Caco-2 (cell line): ENCODE measurements at regions not wholly inside any gene's neighbourhood (a gene's known extent, or its start where the extent isn't known, plus 50 kb on each side); places are given as distances from the start of the nearest gene placed in this dataset.

Source experiments
- BruUV-seq: library from RNA; stranded (reverse); fragments of 400-500 nt; replicated peaks from 2 replicates; lab custom pipeline; 2021; lab: Mats Ljungman, UMichigan
- CTCF ChIA-PET: fragments of 300-600 bp; sonication (Branson Sonifier 250); formaldehyde crosslinking; loops from one replicate; lab custom pipeline; 2022; ENCODE audit warnings: antibody characterized with exemption; lab: Charles Lee
- POLR2A ChIA-PET: fragments of 300-600 bp; sonication (Branson Sonifier 250); formaldehyde crosslinking; loops from one replicate; lab custom pipeline; 2022; ENCODE audit warnings: antibody characterized with exemption; lab: Charles Lee
- DNase-seq, 2 experiments: peaks; one replicate each; pipeline versions ENCODE4 v3.0.0 to v3.0.0-alpha.2; 2020 to 2022
- H3K27me3 ChIP-seq: replicated peaks from 2 replicates; pipeline ENCODE4 v1.6.0; 2011; ENCODE audit warnings: low read length; ENCODE audit not compliant: control insufficient read depth, insufficient read depth
- H3K36me3 ChIP-seq: 2 replicates; pipeline ENCODE4 v1.5.1; 2011; ENCODE audit warnings: low read length; ENCODE audit not compliant: control insufficient read depth, insufficient read depth
- H3K4me1 ChIP-seq: fragments of 250-450 bp; sonication (Bioruptor Pico); 2 replicates; pipeline ENCODE4 v1.5.1; 2020; ENCODE audit warnings: mild to moderate bottlenecking
- H3K4me3 ChIP-seq: 2 replicates; pipeline ENCODE4 v1.5.1; 2011; ENCODE audit warnings: low read depth, mild to moderate bottlenecking, control low read depth, low read length
- H3K9me3 ChIP-seq: fragments of 250-450 bp; sonication (Bioruptor Pico); 2 replicates; pipeline ENCODE4 v1.5.1; 2020; ENCODE audit warnings: mild to moderate bottlenecking, moderate library complexity
- H3K27ac Mint-ChIP-seq: one replicate; pipeline ENCODE4 v1.8.0; 2022; ENCODE audit warnings: mixed read lengths; ENCODE audit not compliant: unreplicated experiment
- H3K27me3 Mint-ChIP-seq: one replicate; pipeline ENCODE4 v1.8.0; 2022; ENCODE audit warnings: mixed read lengths; ENCODE audit not compliant: insufficient read depth, unreplicated experiment
- H3K36me3 Mint-ChIP-seq: one replicate; pipeline ENCODE4 v1.8.0; 2022; ENCODE audit warnings: mild to moderate bottlenecking, mixed read lengths; ENCODE audit not compliant: insufficient read depth, unreplicated experiment
- H3K4me1 Mint-ChIP-seq: one replicate; pipeline ENCODE4 v1.8.0; 2022; ENCODE audit warnings: low read depth, mixed read lengths; ENCODE audit not compliant: unreplicated experiment
- H3K4me3 Mint-ChIP-seq: one replicate; pipeline ENCODE4 v1.8.0; 2022; ENCODE audit warnings: mild to moderate bottlenecking, moderate library complexity, mixed read lengths; ENCODE audit not compliant: unreplicated experiment
- H3K9me3 Mint-ChIP-seq: one replicate; pipeline ENCODE4 v1.8.0; 2022; ENCODE audit warnings: mixed read lengths; ENCODE audit not compliant: unreplicated experiment
- intact Hi-C: fragments of 100-400 bp; cut with micrococcal nuclease; formaldehyde crosslinking; loops from one replicate; pipeline ENCODE4 v1.10.0; 2022; ENCODE audit not compliant: unreplicated experiment
- TF ChIP-seq, protein P1 (sequence below), 2 experiments: fragments of 200-600 bp in 1 of 2; IDR thresholded peaks; 1 replicate in 1 of 2; 2 replicates in 1 of 2; pipeline versions ENCODE4 v1.5.1 to v1.8.0; 2011 to 2022; ENCODE audit warnings: antibody characterized with exemption in 1 of 2, control low read depth in 1 of 2, inconsistent platforms in 1 of 2, low read depth in 1 of 2, low read length in 1 of 2, mild to moderate bottlenecking in 1 of 2, moderate library complexity in 1 of 2; ENCODE audit not compliant: insufficient read depth in 1 of 2, severe bottlenecking in 1 of 2, unreplicated experiment in 1 of 2

DNA sequence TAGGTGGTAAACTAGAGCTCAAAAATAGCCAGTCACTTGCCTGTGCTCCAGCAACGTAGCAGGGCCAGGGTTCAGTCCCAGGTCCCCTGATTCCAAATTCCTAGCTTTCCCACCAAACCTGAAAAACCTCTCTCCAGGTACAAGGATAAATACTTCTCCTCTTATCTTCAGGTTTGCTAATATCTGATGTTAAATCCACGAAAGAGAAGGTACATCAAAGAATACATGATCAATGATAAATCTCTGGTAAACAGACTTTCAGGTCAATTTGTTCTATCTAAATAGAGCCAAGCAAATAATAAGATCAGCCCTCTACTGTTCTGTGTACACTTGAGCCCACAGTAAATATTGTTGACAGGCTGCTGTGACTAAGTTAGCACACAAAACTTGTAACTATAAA is 52.1 kb upstream of the AKT3 start:
- DNase-seq, result peak; percentile 72 to 86
- POLR2A ChIA-PET, result no interaction called here
- Mint-ChIP-seq H3K27ac (peak overlapping the region; percentile 47), H3K36me3 (no peaks in the 10 kb centered on the region), H3K4me3 (peak overlapping the region; percentile 64), H3K4me1 (peaks cover 19% of the 10 kb centered on the region), H3K9me3 (peaks cover 11% of the 10 kb centered on the region), H3K27me3 (no peaks in the 10 kb centered on the region)
- TF ChIP-seq, protein P1, sequence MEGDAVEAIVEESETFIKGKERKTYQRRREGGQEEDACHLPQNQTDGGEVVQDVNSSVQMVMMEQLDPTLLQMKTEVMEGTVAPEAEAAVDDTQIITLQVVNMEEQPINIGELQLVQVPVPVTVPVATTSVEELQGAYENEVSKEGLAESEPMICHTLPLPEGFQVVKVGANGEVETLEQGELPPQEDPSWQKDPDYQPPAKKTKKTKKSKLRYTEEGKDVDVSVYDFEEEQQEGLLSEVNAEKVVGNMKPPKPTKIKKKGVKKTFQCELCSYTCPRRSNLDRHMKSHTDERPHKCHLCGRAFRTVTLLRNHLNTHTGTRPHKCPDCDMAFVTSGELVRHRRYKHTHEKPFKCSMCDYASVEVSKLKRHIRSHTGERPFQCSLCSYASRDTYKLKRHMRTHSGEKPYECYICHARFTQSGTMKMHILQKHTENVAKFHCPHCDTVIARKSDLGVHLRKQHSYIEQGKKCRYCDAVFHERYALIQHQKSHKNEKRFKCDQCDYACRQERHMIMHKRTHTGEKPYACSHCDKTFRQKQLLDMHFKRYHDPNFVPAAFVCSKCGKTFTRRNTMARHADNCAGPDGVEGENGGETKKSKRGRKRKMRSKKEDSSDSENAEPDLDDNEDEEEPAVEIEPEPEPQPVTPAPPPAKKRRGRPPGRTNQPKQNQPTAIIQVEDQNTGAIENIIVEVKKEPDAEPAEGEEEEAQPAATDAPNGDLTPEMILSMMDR (IDR thresholded peaks at IDR 0.05; ENCODE audit: insufficient read depth in 1 of 2, low read depth in 1 of 2, low read length in 1 of 2, severe bottlenecking in 1 of 2, unreplicated experiment in 1 of 2), result no peak
- Histone ChIP-seq H3K4me1 (peaks cover 23% of the 10 kb centered on the region), H3K27me3 (no peaks in the 10 kb centered on the region), H3K36me3 (no peaks in the 10 kb centered on the region), H3K9me3 (no peaks in the 10 kb centered on the region), H3K4me3 (no peak overlapping the region)
- intact Hi-C loops, result loop anchor here (1.0 to 2.0 kb wide), 3 partner anchors 42 to 147 kb away; no protein-coding TSS in a partner anchor
- CTCF ChIA-PET, result interaction anchor here (0.8 kb wide), 1 partner anchor 398 kb away, joined by 3 read pairs; no protein-coding TSS in a partner anchor
- no TSS peak for BruUV-seq
